Endothelial cell of umbilical vein (primary cell): ENCODE measurements at regions not wholly inside any gene's neighbourhood (a gene's known extent, or its start where the extent isn't known, plus 50 kb on each side); places are given as distances from the start of the nearest gene placed in this dataset.

Experiments
- BruUV-seq: library from RNA; stranded (reverse); fragments of 400-500 nt; replicated peaks from 2 replicates; lab custom pipeline; 2021; lab: Mats Ljungman, UMichigan
- CTCF ChIA-PET: fragments of 300-600, 350-600 bp; sonication (Branson Sonifier 250); formaldehyde crosslinking; loops from one replicate; lab custom pipeline; 2021; ENCODE audit warnings: antibody characterized with exemption, inconsistent platforms; lab: Charles Lee
- POLR2A ChIA-PET: fragments of 300-600, 350-600 bp; sonication (Branson Sonifier 250); formaldehyde crosslinking; loops from one replicate; lab custom pipeline; 2021; ENCODE audit warnings: antibody characterized with exemption, inconsistent platforms; lab: Charles Lee
- DNase-seq: peaks from one replicate; pipeline ENCODE4 v3.0.0-alpha.2; 2011; ENCODE audit warnings: low read depth, low spot score
- FAIRE-seq: peaks from 2 replicates; lab custom pipeline; 2011; peaks lifted over from hg19 to GRCh38; lab: Jason Lieb, UNC
- H2AFZ ChIP-seq: 2 replicates; pipeline ENCODE4 v1.6.0; 2012; ENCODE audit warnings: low read depth, low read length, control low read depth, inconsistent platforms
- H3K27ac ChIP-seq: 2 replicates; pipeline ENCODE4 v1.5.1; 2011; ENCODE audit warnings: low read depth, mild to moderate bottlenecking, control low read depth, low read length, moderate library complexity; ENCODE audit not compliant: insufficient read depth
- H3K27me3 ChIP-seq, 2 experiments: 2 replicates each; pipeline versions ENCODE4 v1.6.0 to v1.6.1; 2011; ENCODE audit warnings: low read length in 2 of 2, mixed read lengths in 1 of 2; ENCODE audit not compliant: control insufficient read depth in 2 of 2, insufficient read depth in 2 of 2
- H3K36me3 ChIP-seq, 2 experiments: 2 replicates in 1 of 2; 3 replicates in 1 of 2; pipeline ENCODE4 v1.5.1; 2011; ENCODE audit warnings: low read length in 2 of 2, mild to moderate bottlenecking in 1 of 2, moderate library complexity in 1 of 2; ENCODE audit not compliant: control insufficient read depth in 2 of 2, insufficient read depth in 2 of 2; ENCODE audit errors: extremely low read depth in 1 of 2
- H3K4me1 ChIP-seq: 3 replicates; pipeline ENCODE4 v1.5.1; 2011; ENCODE audit warnings: mild to moderate bottlenecking, low read length; ENCODE audit not compliant: control insufficient read depth, insufficient read depth; ENCODE audit errors: extremely low read depth
- H3K4me2 ChIP-seq: 2 replicates; pipeline ENCODE4 v1.6.1; 2011; ENCODE audit warnings: low read length, control low read depth, mixed read lengths; ENCODE audit not compliant: insufficient read depth
- H3K4me3 ChIP-seq, 3 experiments: fragments of 200-600 bp in 1 of 3; sonication (generic), shearing (Covaris generic) in 1 of 3; replicated peaks in 1 of 3; 2 replicates each; pipeline ENCODE4 v1.5.1; 2011 to 2016; ENCODE audit warnings: control low read depth in 3 of 3, low read length in 3 of 3, mild to moderate bottlenecking in 2 of 3, inconsistent platforms in 1 of 3, low read depth in 1 of 3, moderate library complexity in 1 of 3; ENCODE audit not compliant: insufficient read depth in 1 of 3
- H3K79me2 ChIP-seq: 2 replicates; pipeline ENCODE4 v1.6.0; 2012; ENCODE audit warnings: low read length, inconsistent platforms; ENCODE audit not compliant: control insufficient read depth, insufficient read depth
- H3K9ac ChIP-seq: replicated peaks from 2 replicates; pipeline ENCODE3; 2011; ENCODE audit warnings: low read length, control low read depth; ENCODE audit not compliant: insufficient read depth; ENCODE audit errors: extremely low read depth
- H3K9me1 ChIP-seq: replicated peaks from 3 replicates; pipeline ENCODE4 v1.6.0; 2011; ENCODE audit warnings: mild to moderate bottlenecking, low read length; ENCODE audit not compliant: control insufficient read depth, insufficient read depth; ENCODE audit errors: extremely low read depth
- H3K9me3 ChIP-seq: replicated peaks from 2 replicates; pipeline ENCODE4 v1.5.1; 2012; ENCODE audit warnings: low read length, inconsistent platforms; ENCODE audit not compliant: control insufficient read depth, insufficient read depth
- H4K20me1 ChIP-seq: replicated peaks from 2 replicates; pipeline ENCODE3; 2011; ENCODE audit warnings: mild to moderate bottlenecking, low read length; ENCODE audit not compliant: control insufficient read depth, insufficient read depth; ENCODE audit errors: extremely low read depth
- CTCF ChIP-seq, 2 donors: IDR thresholded peaks; 1 replicate in 1 of 2; 2 replicates in 1 of 2; pipeline ENCODE4 v1.5.1; 2011; ENCODE audit warnings: low read length in 2 of 2, mild to moderate bottlenecking in 2 of 2, moderate library complexity in 2 of 2, control low read depth in 1 of 2, inconsistent platforms in 1 of 2, low read depth in 1 of 2; ENCODE audit not compliant: insufficient read depth in 1 of 2; ENCODE audit errors: extremely low read depth in 1 of 2
- EZH2 ChIP-seq: IDR thresholded peaks from 2 replicates; pipeline ENCODE4 v1.6.1; 2012; ENCODE audit warnings: borderline replicate concordance, low read depth, mild to moderate bottlenecking, moderate library complexity, low read length, inconsistent platforms; ENCODE audit not compliant: severe bottlenecking
- FOS ChIP-seq: IDR thresholded peaks from 2 replicates; pipeline ENCODE4 v1.6.1; 2011; ENCODE audit warnings: mild to moderate bottlenecking, low read length, moderate library complexity, borderline replicate concordance; ENCODE audit not compliant: insufficient read depth
- GATA2 ChIP-seq: IDR thresholded peaks from 2 replicates; pipeline ENCODE4 v1.7.0; 2011; ENCODE audit warnings: low read depth, mild to moderate bottlenecking, moderate library complexity, mixed read lengths, low read length; ENCODE audit not compliant: insufficient read length, insufficient read depth
- JUN ChIP-seq: IDR thresholded peaks from 2 replicates; pipeline ENCODE4 v1.6.1; 2011; ENCODE audit warnings: borderline replicate concordance, low read depth; ENCODE audit not compliant: insufficient read length, insufficient read depth
- MAX ChIP-seq: IDR thresholded peaks from 2 replicates; pipeline ENCODE4 v1.6.1; 2011; ENCODE audit not compliant: insufficient read depth, insufficient read length
- MYC ChIP-seq: IDR thresholded peaks from one replicate; pipeline ENCODE4 v1.6.1; 2011; ENCODE audit warnings: mild to moderate bottlenecking, low read depth, low read length
- POLR2A ChIP-seq: IDR thresholded peaks from 2 replicates; pipeline ENCODE4 v1.6.1; 2012; ENCODE audit warnings: low read depth, mild to moderate bottlenecking, control low read depth, low read length
- POLR2AphosphoS5 ChIP-seq: IDR thresholded peaks from 2 replicates; pipeline ENCODE4 v1.6.1; 2012; ENCODE audit warnings: low read depth, mild to moderate bottlenecking, control low read depth, low read length, moderate library complexity; ENCODE audit not compliant: insufficient read depth
- dilution Hi-C: fragments of 300-500 bp; cut with MboI; formaldehyde crosslinking; loops from one replicate; pipeline ENCODE4 v1.15.0; 2019; ENCODE audit warnings: low sequenced_read_pairs; ENCODE audit not compliant: extremely low pct_ligation_motif_present
- intact Hi-C: fragments of 100-400 bp; cut with micrococcal nuclease; formaldehyde crosslinking; loops from one replicate; pipeline ENCODE4 v1.10.0; 2022

GRCh38 chr9:85264695-85265094 lies 477.1 kb downstream of the AGTPBP1 start:
- Histone ChIP-seq H3K4me2 (no peak overlapping the region), H3K9me3 (no peaks in the 10 kb centered on the region), H3K4me1 (peaks cover 9% of the 10 kb centered on the region), H3K27ac (no peak overlapping the region), H3K36me3 (no peaks in the 10 kb centered on the region), H3K4me3 (no peak overlapping the region), H2AFZ (no peak overlapping the region), H3K79me2 (no peaks in the 10 kb centered on the region), H4K20me1 (no peaks in the 10 kb centered on the region), H3K9ac (no peak overlapping the region), H3K9me1 (no peaks in the 10 kb centered on the region), H3K27me3 (peaks cover 4 to 9% of the 10 kb centered on the region in 2 experiments)
- dilution Hi-C loops (no loop called here), intact Hi-C loops (loop anchor here (5.0 kb wide), 1 partner anchor 348 kb away; no protein-coding TSS in a partner anchor)
- BruUV-seq, result no TSS peak
- POLR2A ChIA-PET, result no interaction called here
- TF ChIP-seq POLR2AphosphoS5 (no peak), POLR2A (no peak), FOS (no peak), MYC (no peak), GATA2 (no peak), JUN (no peak), EZH2 (no peak), CTCF (IDR thresholded peaks at IDR 0.05; ENCODE audit: extremely low read depth in 1 of 2, insufficient read depth in 1 of 2, low read depth in 1 of 2, low read length in 2 of 2) (no peak), MAX (no peak)
- CTCF ChIA-PET, result no interaction called here
- FAIRE-seq, result no peak
- DNase-seq, result no peak
